Mucosa of descending colon (tissue), 3 donors: ENCODE measurements at regions not wholly inside any gene's neighbourhood (a gene's known extent, or its start where the extent isn't known, plus 50 kb on each side); places are given as distances from the start of the nearest gene placed in this dataset.
A peak's percentile ranks its signal among the peaks of the same experiment; 100 is the strongest.

Experiments
- ATAC-seq: fragments of 200-7000 bp; cut with Tn5 transposase; one replicate; pipeline ENCODE4 v1.9.1; 2020; ENCODE audit warnings: mild to moderate bottlenecking, moderate library complexity
- DNase-seq, 3 donors: peaks; one replicate each; pipeline ENCODE4 v3.0.0-alpha.2; 2020
- H3K36me3 ChIP-seq: fragments of 200-600 bp; one replicate; pipeline ENCODE4 v1.8.0; 2021; ENCODE audit warnings: low read depth, mild to moderate bottlenecking
- H3K4me1 ChIP-seq: fragments of 200-600 bp; one replicate; pipeline ENCODE4 v1.8.0; 2021; ENCODE audit warnings: low read depth, mild to moderate bottlenecking
- H3K4me3 ChIP-seq: fragments of 200-600 bp; one replicate; pipeline ENCODE4 v1.8.0; 2021; ENCODE audit warnings: mild to moderate bottlenecking
- H3K9me3 ChIP-seq: fragments of 200-600 bp; one replicate; pipeline ENCODE4 v1.8.0; 2021; ENCODE audit warnings: mild to moderate bottlenecking
- CTCF ChIP-seq: fragments of 200-600 bp; IDR thresholded peaks from one replicate; pipeline ENCODE4 v1.8.0; 2022; ENCODE audit warnings: antibody characterized with exemption, mild to moderate bottlenecking
- intact Hi-C, 2 donors: fragments of 100-400 bp; cut with DNase I in 1 of 2; cut with micrococcal nuclease in 1 of 2; formaldehyde crosslinking; loops; one replicate each; pipeline versions ENCODE4 v1.11.0 to v1.11.1; 2022; cut with DNase I, micrococcal nuclease
- donor health status: DM: no; HTN: no; CAD: no; lungs with moderate emphysema.
- donor health status: DM: no; HTN: no; CAD: no.
- donor health status: DM: no; HTN: yes; CAD: no.

- Histone ChIP-seq H3K36me3 (no peaks in the 10 kb centered on the region), H3K4me1 (peaks cover 45% of the 10 kb centered on the region), H3K9me3 (no peaks in the 10 kb centered on the region), H3K4me3 (no peak overlapping the region)
- ATAC-seq = no peak
- DNase-seq = peak in 1 of 3 donors; percentile 37
- intact Hi-C loops = loop anchor here in 1 of 2 donors (10.0 kb wide), 1 partner anchor 144 kb away; no protein-coding TSS in a partner anchor
- TF ChIP-seq CTCF = no peak
These were observed 152.6 kb downstream of the ETS2 start for GRCh38 chr21:38958323-38958705.

GRCh38 chr21:38957575-38958322 is 152.0 kb downstream of the ETS2 start:
- intact Hi-C loops = loop anchor here in 1 of 2 donors (10.0 kb wide), 1 partner anchor 143 kb away; no protein-coding TSS in a partner anchor
- ATAC-seq (no peak), DNase-seq (peak in 1 of 3 donors; percentile 38)
- Histone ChIP-seq H3K9me3 (no peaks in the 10 kb centered on the region), H3K4me3 (no peak overlapping the region), H3K36me3 (no peaks in the 10 kb centered on the region), H3K4me1 (peaks cover 45% of the 10 kb centered on the region)
- no peak for TF ChIP-seq CTCF

GRCh38 chr21:38956856-38957571 is 151.3 kb downstream of the ETS2 start:
- no peak for TF ChIP-seq CTCF
- intact Hi-C loops = loop anchor here in 1 of 2 donors (10.0 kb wide), 1 partner anchor 142 kb away; no protein-coding TSS in a partner anchor
- Histone ChIP-seq H3K4me1 (peaks cover 45% of the 10 kb centered on the region), H3K4me3 (no peak overlapping the region), H3K36me3 (no peaks in the 10 kb centered on the region), H3K9me3 (no peaks in the 10 kb centered on the region)
- ATAC-seq = peak; percentile 62
- DNase-seq = peak in 2 of 3 donors; percentile 58 to 60

GRCh38 chr21:38956521-38956855 is 150.8 kb downstream of the ETS2 start:
- ATAC-seq (no peak), DNase-seq (no peak)
- intact Hi-C loops = loop anchor here in 1 of 2 donors (10.0 kb wide), 1 partner anchor 142 kb away; no protein-coding TSS in a partner anchor
- Histone ChIP-seq H3K36me3 (no peaks in the 10 kb centered on the region), H3K4me3 (no peak overlapping the region), H3K9me3 (no peaks in the 10 kb centered on the region), H3K4me1 (peaks cover 45% of the 10 kb centered on the region)
- no peak for TF ChIP-seq CTCF

- intact Hi-C loops = loop anchor here in 1 of 2 donors (10.0 kb wide), 1 partner anchor 141 kb away; no protein-coding TSS in a partner anchor
- H3K36me3 ChIP-seq = no peaks in the 10 kb centered on the region
- no peak overlapping the region for H3K4me3 ChIP-seq
- H3K9me3 ChIP-seq = no peaks in the 10 kb centered on the region
- TF ChIP-seq CTCF = no peak
- ATAC-seq (no peak), DNase-seq (peak in 1 of 3 donors; percentile 26)
- peaks cover 45% of the 10 kb centered on the region for H3K4me1 ChIP-seq
These were observed 150.3 kb downstream of the ETS2 start for GRCh38 chr21:38956007-38956406.
